Activated CD4-positive, CD25-positive, alpha-beta regulatory T cell treated with anti-CD3 and anti-CD28 coated beads, Interleukin-2, amount 50 U/mL, for 72 hours (primary cell): ENCODE measurements at regions not wholly inside any gene's neighbourhood (a gene's known extent, or its start where the extent isn't known, plus 50 kb on each side); places are given as distances from the start of the nearest gene placed in this dataset.
"Not testable (repeated sequence)": the region's sequence is repeated elsewhere in the genome, so short reads cannot be mapped to it uniquely, and the experiment has no call there.

Source experiments
- DNase-seq: peaks from one replicate; pipeline ENCODE4 v3.0.0; 2021

DNA sequence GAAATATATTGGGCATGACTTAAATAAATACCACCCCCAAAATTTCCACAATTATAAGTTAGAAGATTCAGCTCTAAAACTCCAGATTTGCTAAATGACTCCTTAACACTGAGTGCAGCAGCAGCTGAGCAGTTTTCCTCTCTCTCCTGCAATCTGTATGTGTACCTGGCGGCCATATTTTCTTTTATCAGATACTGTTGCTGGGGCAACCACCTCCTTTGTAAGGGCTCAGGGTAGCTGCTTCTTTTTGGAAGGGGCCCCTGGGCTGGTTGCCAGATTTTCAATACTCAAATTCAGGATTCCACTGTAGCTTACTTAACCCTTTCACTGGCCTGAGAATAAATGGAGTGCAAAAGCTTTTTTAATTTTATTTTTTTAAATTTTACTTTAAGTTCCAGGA lies 197.0 kb downstream of the TAF11L14 start:
- DNase-seq = no peak

DNA sequence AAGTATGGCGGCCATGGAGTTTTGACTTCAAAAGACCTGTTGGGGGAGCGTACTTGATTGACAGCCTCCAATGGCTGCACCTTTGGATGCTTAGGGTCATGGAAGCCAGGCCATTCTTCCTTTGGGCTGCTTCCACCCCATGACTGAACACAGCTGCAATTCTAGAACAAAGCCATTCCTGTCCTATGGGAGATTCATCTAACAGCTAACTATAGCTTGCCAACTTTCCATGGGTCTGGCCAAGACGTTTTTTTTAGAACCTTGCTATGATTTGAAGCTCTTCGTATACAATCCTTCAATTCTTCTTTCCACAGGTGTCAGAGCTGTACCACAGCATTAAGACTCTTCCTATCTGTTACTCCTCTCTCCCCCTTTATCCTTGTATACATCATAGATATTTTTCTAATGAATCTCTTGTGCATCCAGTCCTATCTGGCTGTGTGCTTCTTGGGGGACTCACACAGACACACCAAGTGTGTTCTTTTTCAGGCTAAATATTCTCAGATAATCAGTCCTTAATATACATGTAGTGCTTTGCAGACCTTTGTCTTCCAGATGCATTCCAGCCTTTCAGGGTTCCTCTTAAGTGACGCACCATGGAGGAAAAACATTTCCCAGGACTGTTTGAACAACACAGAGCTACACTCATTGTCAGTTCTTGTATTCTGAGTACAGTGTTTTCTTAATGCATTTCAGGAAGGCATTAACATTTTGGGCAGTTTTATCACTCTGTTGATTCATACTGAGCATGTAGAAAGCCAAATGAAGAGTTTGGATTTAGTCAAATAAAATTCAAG lies 198.9 kb downstream of the TAF11L14 start:
- no peak for DNase-seq

DNA sequence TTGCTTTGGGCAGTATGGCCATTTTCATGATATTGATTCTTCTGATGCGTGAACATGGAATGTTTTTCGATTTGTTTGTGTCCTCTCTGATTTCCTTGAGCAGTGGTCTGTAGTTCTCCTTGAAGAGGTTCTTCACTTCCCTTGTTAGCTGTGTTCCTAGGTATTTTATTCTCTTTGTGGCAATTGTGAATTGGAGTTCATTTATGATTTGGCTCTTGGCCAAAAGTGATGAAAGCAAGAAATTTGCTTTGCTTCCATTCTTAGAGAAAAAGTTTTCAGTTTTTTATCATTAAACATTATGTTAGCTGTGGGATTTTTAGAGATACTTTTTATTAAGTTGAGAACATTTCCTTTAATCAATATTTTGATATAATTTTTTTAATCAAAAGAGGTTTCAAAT lies 203.5 kb downstream of the TAF11L14 start:
- DNase-seq = no peak

DNA sequence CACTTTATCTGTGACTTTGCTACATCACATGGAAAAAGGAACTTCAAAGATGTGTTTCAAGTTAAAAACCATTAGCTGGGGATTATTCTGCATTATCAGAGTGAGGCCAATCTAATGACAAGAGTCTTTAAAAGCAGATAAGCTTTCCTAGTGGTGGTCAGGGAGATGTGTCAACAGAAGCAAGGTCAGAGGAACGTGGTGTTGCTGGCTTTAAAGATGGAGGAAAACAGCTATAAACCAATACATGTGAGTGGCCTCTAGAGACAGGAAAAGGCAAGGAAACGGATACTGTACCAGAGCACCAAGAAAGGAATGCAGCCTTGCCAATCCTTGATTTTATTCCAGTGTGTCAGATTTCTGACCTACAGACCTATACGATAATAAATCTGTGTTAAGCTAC lies 204.2 kb downstream of the TAF11L14 start:
- no peak for DNase-seq

DNA sequence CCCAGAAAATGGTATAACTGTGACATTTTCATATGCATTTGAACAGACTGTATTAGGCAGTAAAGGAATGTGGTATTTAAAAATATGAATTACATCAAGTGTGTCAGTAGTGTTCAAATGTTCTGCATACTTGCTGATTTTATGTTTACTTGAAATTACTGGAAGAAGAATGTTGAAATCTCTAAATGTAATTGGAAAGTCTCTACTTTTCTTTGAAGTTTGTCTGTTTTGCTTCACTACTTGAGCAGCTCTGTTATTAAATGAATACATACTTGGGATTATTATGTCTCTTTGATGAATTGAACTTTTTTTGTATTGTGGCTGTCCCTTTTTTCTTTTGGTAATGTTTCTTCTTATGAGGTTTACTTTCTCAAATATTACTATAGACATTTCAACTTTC lies 205.6 kb downstream of the TAF11L14 start:
- DNase-seq = no peak

DNA sequence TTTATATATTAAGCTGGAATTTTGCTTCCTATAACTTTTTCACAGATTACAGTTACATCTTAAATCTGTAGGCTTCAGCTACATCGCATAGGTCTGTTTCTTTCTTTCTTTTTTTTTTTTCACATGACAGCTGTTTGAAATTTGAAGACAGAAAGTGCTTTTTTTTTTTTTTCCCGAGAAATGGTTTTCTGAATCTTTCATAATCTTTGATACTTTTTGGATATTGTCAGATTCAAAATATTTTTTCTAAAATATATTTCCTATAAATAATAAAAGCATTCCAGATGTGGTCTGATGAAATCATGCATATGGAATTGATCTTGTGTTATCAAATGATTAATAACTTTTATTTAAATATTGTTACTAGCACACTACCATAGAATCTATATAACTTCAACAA lies 212.2 kb downstream of the TAF11L14 start:
- DNase-seq = no peak

DNA sequence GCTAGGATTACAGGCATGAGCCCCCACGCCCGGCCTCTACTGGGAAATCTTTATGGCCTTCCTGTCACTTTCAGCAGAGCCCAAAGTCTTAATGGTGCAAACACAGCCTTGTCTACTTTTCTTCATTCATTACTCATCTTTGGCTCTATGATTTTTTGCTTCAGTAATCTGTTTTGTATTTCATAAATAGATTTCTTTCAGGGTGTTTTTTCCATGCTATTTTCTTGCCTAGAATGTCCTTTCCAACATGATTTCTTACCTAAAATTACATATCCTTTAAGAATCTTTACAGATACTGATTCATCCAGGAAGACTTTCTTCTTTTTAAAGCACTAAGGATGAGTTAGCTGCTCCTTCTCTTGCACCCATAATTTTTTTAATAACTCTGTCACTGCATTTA lies 213.0 kb downstream of the TAF11L14 start:
- no peak for DNase-seq

DNA sequence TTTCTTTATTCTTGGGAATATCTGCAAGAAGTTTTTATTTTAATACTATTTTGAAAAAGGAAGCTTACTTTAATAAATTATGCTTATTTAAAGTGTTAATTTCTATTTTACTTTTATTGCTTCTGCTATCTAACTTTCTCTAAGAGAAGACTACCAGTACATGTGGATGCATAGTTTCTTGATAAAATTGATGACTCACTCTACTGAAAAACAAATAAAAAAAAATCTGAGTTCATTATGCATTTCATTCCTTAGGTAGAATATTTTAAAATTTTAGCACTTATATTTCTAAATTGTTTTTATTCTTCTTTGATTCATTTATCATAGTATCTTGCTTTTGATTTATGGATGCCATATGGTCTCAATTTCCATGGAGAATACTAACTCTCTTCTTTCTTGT lies 217.9 kb downstream of the TAF11L14 start:
- DNase-seq = no peak

DNA sequence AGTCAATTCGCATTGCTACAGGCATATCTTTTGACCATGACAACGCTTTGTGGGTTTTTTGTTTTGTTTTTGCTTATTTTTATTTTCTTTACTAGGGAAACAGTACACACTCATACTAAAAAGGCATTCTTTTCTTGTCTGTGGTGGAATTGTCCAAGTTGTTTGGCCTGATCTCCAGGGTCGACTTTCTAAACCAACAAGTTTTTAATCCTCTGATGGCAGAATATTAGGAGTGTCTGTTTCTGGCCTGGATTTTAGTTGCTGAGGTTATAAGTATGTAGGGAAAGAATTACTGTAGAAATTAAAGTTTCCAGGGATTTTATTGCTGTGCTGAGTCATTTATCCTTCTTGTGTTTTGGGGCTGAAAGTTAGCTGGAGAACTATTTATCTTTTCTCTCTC lies 218.5 kb downstream of the TAF11L14 start:
- DNase-seq = no peak

DNA sequence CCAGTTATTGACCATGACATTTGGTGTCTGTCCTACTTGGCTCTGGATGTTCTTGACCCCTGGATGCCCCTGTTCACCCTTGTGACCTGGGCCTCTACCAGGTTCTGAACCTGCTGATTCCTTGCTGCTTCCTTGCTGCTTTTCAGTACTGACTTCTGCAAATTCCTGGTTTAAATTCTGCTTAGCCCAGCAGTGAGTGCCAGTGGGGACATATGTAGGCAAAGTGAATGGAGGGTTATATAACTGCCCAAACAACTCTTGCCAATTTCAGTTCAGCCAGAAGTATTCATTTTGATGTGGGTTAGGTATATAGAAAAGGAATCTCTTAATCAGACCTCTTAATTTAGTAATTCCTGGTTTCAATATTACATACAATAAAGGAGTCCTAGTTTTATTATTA lies 220.6 kb downstream of the TAF11L14 start:
- DNase-seq = no peak

DNA sequence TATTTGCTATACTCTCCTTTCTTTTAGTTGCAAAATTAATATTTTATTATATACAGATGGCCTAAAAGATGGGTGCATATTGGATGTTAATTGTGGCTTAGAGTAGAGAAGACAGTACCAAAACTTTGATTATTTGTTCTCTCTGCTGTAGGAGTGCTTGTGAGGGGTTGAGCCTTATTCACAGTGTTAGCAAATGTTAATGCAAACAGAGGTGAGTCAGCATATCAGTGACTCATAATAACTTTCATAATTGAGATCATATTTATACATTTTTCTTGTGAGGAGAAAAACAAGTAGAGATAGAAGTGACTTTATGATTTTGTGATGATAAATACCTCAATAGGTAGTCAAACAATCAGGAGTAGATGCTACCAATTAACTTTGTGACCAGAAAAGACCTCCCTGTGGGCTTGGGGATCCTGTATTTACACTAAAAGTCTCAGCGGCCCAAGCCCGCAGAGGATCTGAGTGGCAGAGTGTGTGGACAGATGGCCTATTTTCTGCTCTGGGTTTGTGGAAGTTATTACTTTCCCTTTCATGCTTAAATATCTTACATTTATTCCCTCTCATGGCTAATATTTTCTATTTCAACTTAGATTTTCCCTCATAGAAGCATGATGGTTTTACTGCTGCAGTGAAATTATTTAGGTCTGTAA lies 226.5 kb downstream of the TAF11L14 start:
- DNase-seq = no peak

DNA sequence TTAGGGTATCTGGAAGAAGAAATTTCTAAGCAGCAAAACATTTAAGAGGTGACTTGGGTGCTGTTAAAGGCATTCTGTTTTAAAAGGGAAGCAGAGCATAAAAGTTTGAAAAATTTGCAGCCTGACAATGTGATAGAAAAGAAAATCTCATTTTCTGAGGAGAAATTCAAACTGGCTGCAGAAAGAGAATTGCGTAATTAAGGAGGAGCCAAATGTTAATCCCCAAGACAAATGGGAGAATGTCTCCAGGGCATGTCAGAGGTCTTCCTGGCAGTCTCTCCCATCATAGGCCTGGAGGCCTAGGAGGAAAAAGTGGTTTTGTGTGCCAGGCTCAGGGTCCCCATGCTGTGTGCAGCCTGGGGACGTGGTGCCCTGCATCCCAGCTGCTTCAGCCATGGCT lies 230.6 kb downstream of the TAF11L14 start:
- DNase-seq = not testable (repeated sequence)

DNA sequence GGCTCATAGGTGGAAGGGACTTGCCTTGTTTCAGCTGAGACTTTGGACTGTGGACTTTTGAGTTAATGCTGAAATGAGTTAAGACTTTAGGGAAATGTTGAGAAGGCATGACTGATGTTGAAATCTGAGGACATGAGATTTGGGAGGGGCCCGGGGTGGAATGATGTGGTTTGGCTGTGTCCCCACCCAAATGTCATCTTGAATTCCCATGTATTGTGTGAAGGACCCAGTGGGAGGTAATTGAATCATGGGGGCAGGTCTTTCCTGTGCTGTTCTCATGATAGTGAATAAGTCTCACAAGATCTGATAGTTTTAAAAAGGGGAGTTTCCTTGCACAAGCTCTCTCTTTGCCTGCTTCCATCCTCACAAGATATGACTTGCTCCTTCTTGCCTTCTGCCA lies 231.7 kb downstream of the TAF11L14 start:
- not testable (repeated sequence) for DNase-seq

DNA sequence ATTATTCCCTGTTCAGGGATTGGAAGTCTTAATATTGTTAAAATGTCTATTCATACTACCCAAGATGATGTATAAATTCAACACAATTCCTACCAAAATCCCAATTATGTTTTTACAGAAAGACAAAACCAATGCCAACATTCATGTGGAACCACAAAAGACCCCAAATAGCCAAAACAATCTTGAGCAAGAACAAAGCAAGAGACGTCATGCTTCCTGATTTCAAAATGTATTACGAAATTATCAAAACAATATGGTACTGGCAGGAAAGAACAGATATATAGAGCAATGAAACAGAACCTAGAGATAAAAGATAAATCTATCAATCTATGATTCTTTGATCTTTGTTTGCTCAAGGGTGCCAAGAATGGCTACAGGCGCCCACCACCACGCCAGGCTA lies 237.9 kb downstream of the TAF11L14 start:
- no peak for DNase-seq

DNA sequence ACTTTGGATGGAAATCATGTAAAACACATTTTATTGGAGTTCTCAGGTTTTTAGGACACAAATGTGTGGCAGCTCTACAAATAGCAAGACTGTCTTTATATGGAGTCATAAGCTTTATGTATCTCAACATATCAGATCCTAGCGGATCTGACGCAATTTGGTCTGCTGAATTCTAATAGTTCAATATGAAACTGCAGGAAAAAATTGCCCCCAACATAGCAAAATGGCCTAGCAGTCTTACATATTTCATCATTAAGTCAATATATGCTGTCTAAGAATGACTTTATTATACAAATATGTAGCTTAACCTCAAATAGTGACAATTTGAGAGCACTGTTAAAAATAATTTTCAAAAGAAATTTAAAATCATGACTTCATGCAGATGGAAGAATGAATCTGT lies 244.3 kb downstream of the TAF11L14 start:
- no peak for DNase-seq

DNA sequence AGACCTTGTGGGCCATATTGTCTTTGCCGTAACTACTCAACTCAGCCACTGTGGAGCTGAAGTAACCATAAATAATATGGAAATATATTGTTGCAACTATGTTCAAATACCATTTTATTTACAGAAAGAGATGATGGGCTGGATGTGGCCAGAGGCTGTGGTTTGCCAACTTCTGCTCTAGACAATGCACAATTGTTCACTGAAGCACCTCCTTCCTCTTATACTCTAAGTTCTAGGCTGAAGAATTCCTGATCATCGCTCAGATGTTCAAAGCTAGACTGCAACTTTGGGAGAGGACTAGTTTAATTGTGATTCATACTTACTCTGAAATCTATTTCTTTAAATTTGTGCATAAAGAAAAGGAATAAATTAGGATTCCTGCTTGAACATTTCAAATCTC lies 245.0 kb downstream of the TAF11L14 start:
- no peak for DNase-seq

DNA sequence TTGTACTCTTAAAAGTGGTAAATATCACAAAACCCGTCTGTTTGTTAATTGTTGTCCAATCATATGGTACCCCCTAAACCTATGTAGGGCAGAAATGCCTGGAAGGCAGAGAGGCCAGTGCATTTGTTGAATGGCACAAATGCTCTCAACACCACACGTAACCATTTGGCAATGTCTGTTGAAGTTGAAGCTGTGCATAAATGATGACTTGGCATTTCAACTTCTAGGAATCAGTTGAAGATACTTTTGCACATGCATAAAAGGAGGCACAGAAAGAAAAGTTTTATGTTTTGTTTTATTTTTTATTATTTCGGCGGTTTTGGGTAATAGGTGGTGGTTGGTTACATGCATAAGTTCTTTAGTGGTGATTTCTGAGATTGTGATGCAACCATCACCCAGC lies 246.6 kb downstream of the TAF11L14 start:
- no peak for DNase-seq

DNA sequence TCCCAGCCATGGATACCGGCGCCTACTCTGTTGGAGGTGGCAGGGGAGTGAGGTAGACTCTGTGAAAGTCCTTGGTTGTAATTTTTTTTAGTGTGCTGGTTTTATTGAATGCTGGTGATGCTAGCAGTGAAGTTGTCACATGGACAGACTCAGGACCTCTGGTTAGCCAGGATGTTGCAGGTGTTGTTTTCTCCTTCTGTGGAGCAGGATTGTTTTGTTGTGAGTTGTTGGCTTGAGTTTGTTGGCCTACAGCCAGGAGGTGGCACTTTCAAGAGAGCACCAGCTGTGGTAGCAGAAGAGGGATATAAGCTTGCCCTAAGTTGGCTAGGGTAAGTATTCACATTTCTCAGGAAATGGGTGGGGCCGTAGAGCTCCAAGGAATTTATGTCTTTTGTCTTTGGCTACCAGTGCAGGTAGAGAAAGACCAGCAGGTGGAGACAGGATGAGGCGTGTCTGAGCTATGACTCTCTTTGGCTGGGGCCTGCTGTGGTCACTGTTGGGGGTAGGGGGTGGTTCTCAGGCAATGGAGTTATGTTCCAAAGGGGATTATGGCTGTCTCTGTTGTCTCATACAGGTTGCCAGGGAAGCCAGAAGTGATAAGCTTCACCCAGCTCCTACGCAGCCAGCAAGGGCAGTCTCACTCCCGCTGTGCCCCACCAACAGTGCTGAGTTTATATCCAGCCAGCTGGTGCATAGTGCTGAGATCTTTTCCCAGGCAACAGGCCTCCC lies 248.7 kb downstream of the TAF11L14 start:
- no peak for DNase-seq

DNA sequence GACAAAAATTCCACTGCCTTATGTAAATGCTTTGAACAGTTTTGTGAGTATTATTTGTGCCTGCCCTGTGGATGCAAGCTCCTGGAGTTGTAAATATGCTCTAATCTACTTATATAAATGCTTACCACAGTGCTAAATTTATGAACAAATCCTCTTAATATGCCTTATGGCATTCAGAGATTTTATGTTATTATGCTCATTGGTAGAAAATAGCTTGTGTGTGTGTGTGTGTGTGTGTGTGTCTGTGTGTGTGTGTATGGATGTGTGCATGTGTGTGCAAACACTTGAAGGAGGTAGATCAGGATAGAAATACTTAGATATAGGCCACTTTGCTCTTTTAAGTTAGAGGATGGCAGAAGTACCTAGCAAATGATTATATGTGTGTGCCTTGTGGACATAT lies 253.9 kb downstream of the TAF11L14 start:
- no peak for DNase-seq

DNA sequence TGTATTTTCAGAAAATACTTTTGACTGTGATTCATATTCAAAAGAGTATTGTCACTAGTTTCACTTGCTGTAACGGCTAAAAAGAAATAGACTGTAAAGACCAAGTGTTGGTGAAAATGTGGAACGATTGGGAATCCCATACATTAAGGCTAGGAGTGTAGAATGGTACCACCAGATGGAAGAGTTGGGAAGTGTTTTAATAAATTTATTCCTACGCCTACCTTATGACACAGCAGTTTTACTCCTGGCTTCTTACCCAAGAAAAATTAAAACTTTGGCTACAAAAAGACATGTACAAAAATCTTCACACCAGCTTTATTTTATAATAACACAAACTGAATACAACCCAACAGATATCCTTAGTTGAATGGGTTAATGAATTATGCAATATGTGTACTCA lies 256.2 kb downstream of the TAF11L14 start:
- DNase-seq = no peak

DNA sequence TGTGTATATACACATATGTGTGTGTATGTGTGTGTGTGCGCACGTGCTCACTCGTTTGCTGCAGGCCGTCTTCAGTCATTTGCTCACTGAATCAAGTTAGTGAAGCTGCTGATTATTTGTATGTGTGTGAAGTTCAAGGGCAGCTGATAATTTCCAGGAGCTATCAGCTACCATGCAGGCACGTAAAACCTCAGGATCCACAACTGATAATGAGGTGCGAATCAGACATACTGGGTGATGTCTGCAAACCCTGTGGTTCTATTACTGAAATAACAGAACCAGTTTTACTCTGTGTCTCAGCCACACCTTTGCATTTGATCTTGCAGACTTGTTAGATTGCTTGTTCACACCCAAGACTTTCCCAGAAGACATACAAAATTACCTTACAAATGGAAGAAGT lies 257.6 kb downstream of the TAF11L14 start:
- DNase-seq = no peak

DNA sequence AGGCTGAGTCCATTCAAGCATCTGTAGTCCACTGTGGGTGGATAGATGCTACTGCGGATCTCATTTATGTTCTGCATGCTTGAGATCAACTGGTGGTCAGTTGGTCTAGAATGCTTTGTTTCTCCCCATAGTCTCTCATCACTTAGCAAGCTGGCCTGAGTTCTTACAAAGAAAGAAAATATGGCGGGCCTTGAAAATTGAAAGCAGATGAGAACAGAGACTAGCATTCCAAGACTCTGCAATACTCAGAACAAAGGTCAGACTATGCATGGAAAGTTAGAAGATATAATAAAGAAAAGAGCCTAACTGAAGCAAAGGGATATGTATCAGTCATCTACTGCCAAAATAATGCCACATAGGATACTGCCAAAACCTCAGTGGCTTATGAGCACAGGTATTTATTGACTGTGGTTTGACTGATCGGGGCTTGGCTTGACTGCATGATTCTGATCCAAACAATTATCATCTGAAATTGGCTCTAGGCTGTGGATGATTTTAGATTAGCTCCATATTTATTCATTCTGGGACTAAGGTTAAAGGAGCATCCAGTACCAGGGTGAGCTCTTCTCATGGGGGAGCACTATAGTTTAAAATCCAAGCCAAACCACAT lies 258.9 kb downstream of the TAF11L14 start:
- no peak for DNase-seq

DNA sequence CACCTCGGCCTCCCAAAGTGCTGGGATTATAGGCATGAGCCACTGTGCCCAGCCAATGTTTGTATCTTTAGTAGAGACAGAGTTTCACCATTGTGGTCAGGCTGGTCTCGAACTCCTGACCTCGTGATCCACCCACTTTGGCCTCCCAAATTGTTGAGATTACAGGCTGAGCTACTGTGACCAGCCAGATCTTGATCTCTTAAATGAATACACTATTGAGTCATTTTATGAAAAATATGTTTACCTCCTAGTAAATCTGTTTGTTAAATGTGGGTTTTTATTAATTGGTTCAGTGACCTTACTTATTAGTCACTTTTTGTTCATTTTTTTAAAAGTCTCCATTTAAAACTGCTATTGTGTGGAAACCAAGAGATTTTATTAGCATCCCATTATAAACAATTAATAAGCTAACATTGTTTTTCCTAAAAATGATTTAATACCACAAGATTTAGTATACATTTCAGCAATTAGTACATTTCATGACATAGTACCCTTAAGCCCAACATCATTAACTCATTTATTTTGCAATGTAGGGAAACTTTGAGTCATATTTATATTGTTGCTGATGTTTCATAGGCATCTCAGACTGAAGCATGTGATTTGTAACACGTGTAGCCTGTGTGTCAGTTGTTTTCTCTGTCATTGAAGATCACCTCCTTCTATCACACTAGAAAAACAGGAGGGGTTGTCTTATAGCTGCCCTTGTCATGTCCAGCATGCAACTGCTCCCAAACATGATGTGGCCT lies 261.2 kb downstream of the TAF11L14 start:
- no peak for DNase-seq
